IMR-90 (cell line): ENCODE measurements at regions not wholly inside any gene's neighbourhood (a gene's known extent, or its start where the extent isn't known, plus 50 kb on each side); places are given as distances from the start of the nearest gene placed in this dataset.

Experiments
- ATAC-seq: fragments of 200-7000 bp; cut with Tn5 transposase; 2 replicates; pipeline ENCODE4 v1.9.1; 2020; ENCODE audit warnings: low read depth, mild to moderate bottlenecking, moderate library complexity
- BruUV-seq: library from RNA; stranded (reverse); fragments of 400-500 nt; replicated peaks from 2 replicates; lab custom pipeline; 2021; lab: Mats Ljungman, UMichigan
- CTCF ChIA-PET: fragments of 300-600 bp; formaldehyde crosslinking; extraction: SDS; loops from one replicate; lab custom pipeline; 2021; ENCODE audit warnings: antibody characterized with exemption; lab: Yijun Ruan, JAX
- POLR2A ChIA-PET: fragments of 300-600 bp; sonication (Branson Sonifier 250); formaldehyde crosslinking; loops from one replicate; lab custom pipeline; 2022; ENCODE audit warnings: antibody characterized with exemption; ENCODE audit not compliant: unreplicated experiment; lab: Charles Lee
- DNase-seq: peaks from one replicate; pipeline ENCODE4 v3.0.0; 2013
- H2AFZ ChIP-seq: replicated peaks from 2 replicates; pipeline ENCODE3; 2013; ENCODE audit warnings: low read length, mild to moderate bottlenecking; ENCODE audit not compliant: poor library complexity
- H2AK5ac ChIP-seq: 2 replicates; pipeline ENCODE4 v1.6.1; 2013; ENCODE audit warnings: low read depth, low read length, inconsistent platforms
- H2AK9ac ChIP-seq: replicated peaks from 2 replicates; pipeline ENCODE3; 2013; ENCODE audit warnings: mild to moderate bottlenecking, low read depth, low read length, moderate library complexity; ENCODE audit not compliant: poor library complexity
- H2BK120ac ChIP-seq: 2 replicates; pipeline ENCODE4 v1.6.1; 2013; ENCODE audit warnings: low read depth, low read length, inconsistent platforms
- H2BK15ac ChIP-seq: 3 replicates; pipeline ENCODE4 v1.6.1; 2013; ENCODE audit warnings: low read depth, low read length, inconsistent platforms
- H2BK20ac ChIP-seq: 2 replicates; pipeline ENCODE4 v1.6.1; 2013; ENCODE audit warnings: low read depth, mild to moderate bottlenecking, inconsistent platforms, low read length, moderate library complexity
- H2BK5ac ChIP-seq: 2 replicates; pipeline ENCODE4 v1.6.1; 2013; ENCODE audit warnings: mild to moderate bottlenecking, low read depth, low read length, inconsistent platforms; ENCODE audit not compliant: poor library complexity, severe bottlenecking
- H3K14ac ChIP-seq: replicated peaks from 2 replicates; pipeline ENCODE4 v1.6.1; 2013; ENCODE audit warnings: low read depth, low read length, inconsistent platforms
- H3K18ac ChIP-seq: 2 replicates; pipeline ENCODE4 v1.6.1; 2013; ENCODE audit warnings: low read depth, low read length, control low read depth
- H3K23ac ChIP-seq: 2 replicates; pipeline ENCODE4 v1.6.1; 2013; ENCODE audit warnings: low read depth, low read length, inconsistent platforms
- H3K27ac ChIP-seq: 2 replicates; pipeline ENCODE4 v1.5.1; 2013; ENCODE audit warnings: mild to moderate bottlenecking, control low read depth, low read length; ENCODE audit not compliant: insufficient read depth
- H3K27me3 ChIP-seq: 2 replicates; pipeline ENCODE4 v1.6.1; 2013; ENCODE audit warnings: low read length; ENCODE audit not compliant: control insufficient read depth, insufficient read depth
- H3K36me3 ChIP-seq: 2 replicates; pipeline ENCODE4 v1.6.1; 2013; ENCODE audit warnings: low read length, mixed read lengths; ENCODE audit not compliant: control insufficient read depth, insufficient read depth
- H3K4ac ChIP-seq: 2 replicates; pipeline ENCODE4 v1.6.1; 2013; ENCODE audit warnings: low read depth, low read length, inconsistent platforms
- H3K4me1 ChIP-seq: 2 replicates; pipeline ENCODE4 v1.6.1; 2013; ENCODE audit warnings: low read length, mixed read lengths; ENCODE audit not compliant: control insufficient read depth, insufficient read depth
- H3K4me2 ChIP-seq: 2 replicates; pipeline ENCODE4 v1.6.1; 2013; ENCODE audit warnings: low read depth, mild to moderate bottlenecking, control low read depth, low read length, moderate library complexity
- H3K4me3 ChIP-seq: 2 replicates; pipeline ENCODE4 v1.5.1; 2013; ENCODE audit warnings: low read depth, mild to moderate bottlenecking, control low read depth, low read length, moderate library complexity; ENCODE audit not compliant: insufficient read depth
- H3K56ac ChIP-seq: 2 replicates; pipeline ENCODE4 v1.6.1; 2013; ENCODE audit warnings: low read length, inconsistent platforms; ENCODE audit not compliant: insufficient read depth; ENCODE audit errors: extremely low read depth
- H3K79me1 ChIP-seq, 2 experiments: 2 replicates each; pipeline ENCODE4 v1.6.1; 2013; ENCODE audit warnings: low read length in 2 of 2, inconsistent platforms in 1 of 2, low read depth in 1 of 2
- H3K9ac ChIP-seq: 2 replicates; pipeline ENCODE4 v1.6.1; 2013; ENCODE audit warnings: low read depth, low read length, control low read depth
- H3K9me1 ChIP-seq: 2 replicates; pipeline ENCODE4 v1.6.1; 2013; ENCODE audit warnings: low read length, inconsistent platforms; ENCODE audit not compliant: insufficient read depth
- H3K9me3 ChIP-seq: 2 replicates; pipeline ENCODE4 v1.6.1; 2013; ENCODE audit warnings: low read length; ENCODE audit not compliant: control insufficient read depth, insufficient read depth
- H4K20me1 ChIP-seq: 2 replicates; pipeline ENCODE4 v1.6.1; 2013; ENCODE audit warnings: low read length, inconsistent platforms; ENCODE audit not compliant: insufficient read depth
- H4K5ac ChIP-seq: 2 replicates; pipeline ENCODE4 v1.6.1; 2013; ENCODE audit warnings: mild to moderate bottlenecking, low read depth, low read length, control low read depth
- H4K8ac ChIP-seq, 2 experiments: 2 replicates each; pipeline ENCODE4 v1.6.1; 2013; ENCODE audit warnings: low read depth in 2 of 2, low read length in 2 of 2, control low read depth in 1 of 2, inconsistent platforms in 1 of 2
- H4K91ac ChIP-seq: 2 replicates; pipeline ENCODE4 v1.6.1; 2013; ENCODE audit warnings: low read depth, low read length, inconsistent platforms; ENCODE audit not compliant: insufficient read depth
- BHLHE40 ChIP-seq: fragments of 150-350 bp; IDR thresholded peaks from 2 replicates; pipeline ENCODE4 v1.6.1; 2016; ENCODE audit warnings: mild to moderate bottlenecking, low read depth, low read length
- CEBPB ChIP-seq: IDR thresholded peaks from 2 replicates; pipeline ENCODE4 v1.6.1; 2012; ENCODE audit warnings: low read depth, low read length, improper control_type of control experiment
- CHD1 ChIP-seq: IDR thresholded peaks from 2 replicates; pipeline ENCODE4 v1.6.1; 2012; ENCODE audit warnings: low read depth, low read length, improper control_type of control experiment
- CTCF ChIP-seq: conservative IDR thresholded peaks from 2 replicates; pipeline ENCODE4 v1.5.1; 2012; ENCODE audit warnings: mild to moderate bottlenecking, low read depth, low read length, improper control_type of control experiment
- FOS ChIP-seq: fragments of 150-350 bp; IDR thresholded peaks from 2 replicates; pipeline ENCODE4 v1.6.1; 2016; ENCODE audit warnings: low read depth, low read length
- MAFK ChIP-seq: IDR thresholded peaks from 2 replicates; pipeline ENCODE4 v1.6.1; 2012; ENCODE audit warnings: low read depth, low read length, improper control_type of control experiment
- MAZ ChIP-seq: IDR thresholded peaks from 2 replicates; pipeline ENCODE4 v1.6.1; 2012; ENCODE audit warnings: low read depth, mild to moderate bottlenecking, low read length, improper control_type of control experiment, moderate library complexity, borderline replicate concordance
- MXI1 ChIP-seq: IDR thresholded peaks from 2 replicates; pipeline ENCODE4 v1.6.1; 2012; ENCODE audit warnings: low read depth, mild to moderate bottlenecking, low read length, moderate library complexity, borderline replicate concordance
- NFE2L2 ChIP-seq: fragments of 150-350 bp; IDR thresholded peaks from 2 replicates; pipeline ENCODE4 v1.6.1; 2016; ENCODE audit warnings: low read depth, mild to moderate bottlenecking, low read length
- POLR2A ChIP-seq: IDR thresholded peaks from 2 replicates; pipeline ENCODE4 v1.6.1; 2012; ENCODE audit warnings: mild to moderate bottlenecking, low read depth, low read length
- RAD21 ChIP-seq: IDR thresholded peaks from 2 replicates; pipeline ENCODE4 v1.6.1; 2012; ENCODE audit warnings: low read length, improper control_type of control experiment
- RCOR1 ChIP-seq: IDR thresholded peaks from 2 replicates; pipeline ENCODE4 v1.6.1; 2012; ENCODE audit warnings: mild to moderate bottlenecking, low read length, improper control_type of control experiment; ENCODE audit not compliant: insufficient replicate concordance
- RFX5 ChIP-seq: IDR thresholded peaks from 2 replicates; pipeline ENCODE4 v1.8.0; 2012; ENCODE audit warnings: low read depth, mild to moderate bottlenecking, low read length, moderate library complexity
- SMC3 ChIP-seq: fragments of 150-350 bp; IDR thresholded peaks from 2 replicates; pipeline ENCODE4 v1.6.1; 2016; ENCODE audit warnings: low read depth, mild to moderate bottlenecking, antibody characterized with exemption, low read length, moderate library complexity
- USF2 ChIP-seq: fragments of 150-350 bp; IDR thresholded peaks from 2 replicates; pipeline ENCODE4 v1.6.1; 2017; ENCODE audit warnings: mild to moderate bottlenecking, antibody characterized with exemption, low read length, low read depth
- WGBS, 2 experiments: methylation state at CpG; one replicate each; pipeline versions ENCODE4 v1.1.5 to v1.1.7; 2013; ENCODE audit warnings: missing lambda C conversion rate in 2 of 2; ENCODE audit not compliant: insufficient read length in 1 of 2; ENCODE audit errors: extremely low coverage in 2 of 2; 5-methylcytosine and 5-hydroxymethylcytosine counted together
- dilution Hi-C: fragments of 300-500 bp; cut with HindIII; formaldehyde crosslinking; loops from one replicate; pipeline ENCODE4 v1.14.3; 2018; ENCODE audit warnings: low sequenced_read_pairs; ENCODE audit not compliant: unreplicated experiment
- in situ Hi-C: fragments of 300-500 bp; cut with MboI; formaldehyde crosslinking; loops from 3 replicates; pipeline ENCODE4 v1.14.3; 2019; ENCODE audit warnings: low sequenced_read_pairs, inconsistent platforms, mixed read lengths
- intact Hi-C: fragments of 100-400 bp; cut with micrococcal nuclease; formaldehyde crosslinking; loops from 2 replicates; pipeline ENCODE4 v1.10.0; 2022
- TF ChIP-seq, protein P1 (sequence below): fragments of 150-350 bp; IDR thresholded peaks from 2 replicates; pipeline ENCODE4 v1.6.1; 2016; ENCODE audit warnings: low read depth, mild to moderate bottlenecking, low read length, moderate library complexity, borderline replicate concordance

DNA sequence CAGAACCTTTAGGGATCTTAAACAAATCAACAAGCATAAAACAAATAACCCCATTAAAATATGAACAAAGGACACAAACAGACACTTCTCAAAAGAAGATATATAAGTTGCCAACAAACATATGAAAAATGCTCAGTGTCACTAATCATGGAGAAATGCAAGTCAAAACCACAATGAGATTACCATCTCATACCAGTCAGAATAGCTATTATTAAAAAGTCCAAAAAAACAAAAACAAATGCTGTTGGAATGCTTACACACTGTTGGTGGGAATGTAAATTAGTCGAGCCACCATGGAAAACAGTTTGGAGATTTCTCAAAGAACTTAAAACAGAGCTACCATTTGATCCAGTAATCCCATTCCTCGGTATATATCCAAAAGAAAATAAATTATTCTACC lies 423.6 kb downstream of the OTOL1 start:
- in situ Hi-C loops (no loop called here), intact Hi-C loops (no loop called here), dilution Hi-C loops (no loop called here)
- H4K5ac ChIP-seq, result no peak overlapping the region
- TF ChIP-seq MAFK (no peak), MAZ (no peak), NFE2L2 (no peak), BHLHE40 (no peak), RFX5 (no peak), SMC3 (no peak), USF2 (no peak), RCOR1 (no peak), CTCF (no peak), CEBPB (no peak), CHD1 (no peak), MXI1 (no peak), FOS (no peak), RAD21 (no peak), POLR2A (no peak)
- TF ChIP-seq, protein P1, sequence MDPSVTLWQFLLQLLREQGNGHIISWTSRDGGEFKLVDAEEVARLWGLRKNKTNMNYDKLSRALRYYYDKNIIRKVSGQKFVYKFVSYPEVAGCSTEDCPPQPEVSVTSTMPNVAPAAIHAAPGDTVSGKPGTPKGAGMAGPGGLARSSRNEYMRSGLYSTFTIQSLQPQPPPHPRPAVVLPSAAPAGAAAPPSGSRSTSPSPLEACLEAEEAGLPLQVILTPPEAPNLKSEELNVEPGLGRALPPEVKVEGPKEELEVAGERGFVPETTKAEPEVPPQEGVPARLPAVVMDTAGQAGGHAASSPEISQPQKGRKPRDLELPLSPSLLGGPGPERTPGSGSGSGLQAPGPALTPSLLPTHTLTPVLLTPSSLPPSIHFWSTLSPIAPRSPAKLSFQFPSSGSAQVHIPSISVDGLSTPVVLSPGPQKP, result no peak
- H3K36me3 ChIP-seq, result no peaks in the 10 kb centered on the region
- H3K9me3 ChIP-seq, result no peaks in the 10 kb centered on the region
- no peak overlapping the region for H3K56ac ChIP-seq
- H3K4me3 ChIP-seq, result no peak overlapping the region
- whole genome bisulfite sequencing, 2 experiments, result no CpG with 5 or more reads among the region's 2 CpGs
- no peak overlapping the region for H2BK120ac ChIP-seq
- H3K79me1 ChIP-seq, result no peaks in the 10 kb centered on the region
- H3K9me1 ChIP-seq, result no peaks in the 10 kb centered on the region
- no peaks in the 10 kb centered on the region for H3K27me3 ChIP-seq
- no peak overlapping the region for H4K8ac ChIP-seq
- H4K91ac ChIP-seq, result no peak overlapping the region
- no peak overlapping the region for H2AK9ac ChIP-seq
- no peak overlapping the region for H3K18ac ChIP-seq
- no peak overlapping the region for H2BK15ac ChIP-seq
- no peak overlapping the region for H2AFZ ChIP-seq
- ATAC-seq (no peak), DNase-seq (no peak)
- H3K4me2 ChIP-seq, result no peak overlapping the region
- ChIA-PET CTCF (no interaction called here), POLR2A (no interaction called here)
- H3K9ac ChIP-seq, result no peak overlapping the region
- no peak overlapping the region for H2BK20ac ChIP-seq
- H3K23ac ChIP-seq, result no peak overlapping the region
- H3K27ac ChIP-seq, result no peak overlapping the region
- no TSS peak for BruUV-seq
- H2BK5ac ChIP-seq, result no peak overlapping the region
- H3K14ac ChIP-seq, result no peak overlapping the region
- H2AK5ac ChIP-seq, result no peak overlapping the region
- no peaks in the 10 kb centered on the region for H4K20me1 ChIP-seq
- peaks cover 2% of the 10 kb centered on the region; the same call in 1 of the 2 replicates for H3K4me1 ChIP-seq
- H3K4ac ChIP-seq, result no peak overlapping the region
